ENCODE measurements at regions not wholly inside any gene's neighbourhood (a gene's known extent, or its start where the extent isn't known, plus 50 kb on each side); places are given as distances from the start of the nearest gene placed in this dataset.

GRCh38 chr5:179455320-179455719 is 95.0 kb upstream of the RUFY1 start:
- no peak for TF ChIP-seq CTCF (IDR thresholded peaks at IDR 0.05)

GRCh38 chr5:179454356-179454755 is 96.0 kb upstream of the RUFY1 start:
- H3K4me1 ChIP-seq: no peaks in the 10 kb centered on the region
- intact Hi-C loops (cut with DNase I): no loop called here
- DNase-seq (ENCODE audit: low spot score in 2 of 2): no peak
- no peak overlapping the region for H3K27ac ChIP-seq
- H3K4me3 ChIP-seq: no peak overlapping the region
- no peaks in the 10 kb centered on the region for H3K9me3 ChIP-seq
- TF ChIP-seq CTCF (IDR thresholded peaks at IDR 0.05): no peak
- H3K27me3 ChIP-seq: no peaks in the 10 kb centered on the region
- H3K36me3 ChIP-seq: no peaks in the 10 kb centered on the region

More at GRCh38 chr5:179455320-179455719, 95.0 kb upstream of the RUFY1 start:
- Histone ChIP-seq H3K36me3 (no peaks in the 10 kb centered on the region), H3K27ac (no peak overlapping the region), H3K4me1 (no peaks in the 10 kb centered on the region), H3K9me3 (no peaks in the 10 kb centered on the region), H3K27me3 (no peaks in the 10 kb centered on the region), H3K4me3 (no peak overlapping the region)
- intact Hi-C loops (cut with DNase I): no loop called here
- DNase-seq (ENCODE audit: low spot score in 2 of 2): no peak

GRCh38 chr5:179453616-179454015 is 96.7 kb upstream of the RUFY1 start:
- H3K27me3 ChIP-seq: no peaks in the 10 kb centered on the region
- H3K4me3 ChIP-seq: no peak overlapping the region
- no peak for DNase-seq (ENCODE audit: low spot score in 2 of 2)
- H3K27ac ChIP-seq: no peak overlapping the region
- H3K36me3 ChIP-seq: no peaks in the 10 kb centered on the region
- intact Hi-C loops (cut with DNase I): no loop called here
- no peaks in the 10 kb centered on the region for H3K9me3 ChIP-seq
- H3K4me1 ChIP-seq: no peaks in the 10 kb centered on the region
- no peak for TF ChIP-seq CTCF (IDR thresholded peaks at IDR 0.05)

- H3K9me3 ChIP-seq: no peaks in the 10 kb centered on the region
- no peak overlapping the region for H3K27ac ChIP-seq
- no peaks in the 10 kb centered on the region for H3K36me3 ChIP-seq
- no peak overlapping the region for H3K4me3 ChIP-seq
- DNase-seq (ENCODE audit: low spot score in 2 of 2): no peak
- no peaks in the 10 kb centered on the region for H3K4me1 ChIP-seq
- no peak for TF ChIP-seq CTCF (IDR thresholded peaks at IDR 0.05)
- intact Hi-C loops (cut with DNase I): no loop called here
- no peaks in the 10 kb centered on the region for H3K27me3 ChIP-seq
Measured at GRCh38 chr5:179452356-179453230, 97.8 kb upstream of the RUFY1 start.

GRCh38 chr5:179451828-179452196 is 98.5 kb upstream of the RUFY1 start:
- no peaks in the 10 kb centered on the region for H3K36me3 ChIP-seq
- H3K4me3 ChIP-seq: no peak overlapping the region
- intact Hi-C loops (cut with DNase I): no loop called here
- H3K9me3 ChIP-seq: no peaks in the 10 kb centered on the region
- H3K4me1 ChIP-seq: no peaks in the 10 kb centered on the region
- no peaks in the 10 kb centered on the region for H3K27me3 ChIP-seq
- DNase-seq (ENCODE audit: low spot score in 2 of 2): no peak
- no peak for TF ChIP-seq CTCF (IDR thresholded peaks at IDR 0.05)
- H3K27ac ChIP-seq: no peak overlapping the region
